ENCODE measurements at regions not wholly inside any gene's neighbourhood (a gene's known extent, or its start where the extent isn't known, plus 50 kb on each side); places are given as distances from the start of the nearest gene placed in this dataset.
A peak's percentile ranks its signal among the peaks of the same experiment; 100 is the strongest.
"Not testable (repeated sequence)": the region's sequence is repeated elsewhere in the genome, so short reads cannot be mapped to it uniquely, and the experiment has no call there.

DNA sequence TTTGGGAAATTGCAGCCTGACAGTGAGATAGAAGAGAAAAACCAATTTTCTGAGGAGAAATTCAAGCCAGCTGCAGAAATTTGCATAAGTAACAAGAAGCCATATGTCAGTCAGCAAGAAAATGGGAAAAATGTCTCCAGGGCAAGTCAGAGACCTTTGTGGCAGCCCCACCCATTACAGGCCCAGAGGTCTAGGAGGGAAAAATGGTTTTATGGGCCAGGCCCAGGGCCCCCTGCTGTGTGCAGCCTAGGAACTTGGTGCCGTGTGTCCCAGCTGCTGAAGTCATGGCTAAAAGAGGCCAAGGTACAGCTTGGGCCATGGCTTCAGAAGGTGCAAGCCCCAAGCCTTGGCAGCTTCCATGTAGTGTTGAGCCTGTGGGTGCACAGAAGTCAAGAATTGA lies 296.1 kb downstream of the TTC6 start:
- DNase-seq (ENCODE audit: low spot score): not testable (repeated sequence)

DNA sequence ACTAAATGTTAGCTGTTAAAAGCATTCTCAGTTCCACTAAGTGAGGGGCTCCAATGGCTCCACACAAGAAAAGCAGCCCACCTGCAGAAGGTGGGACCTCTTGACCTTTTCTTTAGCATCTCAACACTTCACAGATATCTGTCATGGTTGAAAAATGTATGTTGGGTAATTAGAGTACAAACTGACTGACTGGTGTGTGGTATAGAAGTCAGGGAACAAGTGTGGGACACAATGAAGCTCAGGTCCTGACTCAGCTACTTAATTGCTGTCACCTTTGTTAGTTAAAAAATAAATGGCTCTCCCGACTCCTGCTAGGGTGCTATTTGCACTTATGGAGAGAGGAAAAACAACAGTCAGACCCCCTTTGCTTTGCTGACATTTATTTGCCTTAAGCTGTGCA lies 299.0 kb downstream of the TTC6 start:
- no peak for DNase-seq (ENCODE audit: low spot score)

DNA sequence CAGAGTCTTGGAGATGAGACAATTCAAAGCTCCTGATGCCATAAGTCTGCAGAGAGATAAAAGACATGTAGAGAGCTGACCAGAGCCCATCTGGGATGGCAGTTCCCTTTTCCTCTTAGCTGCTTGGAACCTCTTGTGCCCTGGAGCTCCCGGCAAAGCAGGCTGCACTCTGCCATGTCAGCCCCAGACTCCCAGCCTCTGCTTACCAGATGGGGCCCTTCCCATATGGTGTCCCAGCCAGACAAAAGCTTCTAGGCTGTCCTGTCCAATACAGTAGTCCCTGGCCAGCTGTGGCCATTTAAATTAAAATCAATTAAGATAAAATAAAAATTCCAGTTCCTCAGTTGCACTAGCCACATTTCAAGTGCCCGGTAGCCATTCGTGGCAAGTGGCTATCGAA lies 303.9 kb downstream of the TTC6 start:
- DNase-seq (ENCODE audit: low spot score): no peak

DNA sequence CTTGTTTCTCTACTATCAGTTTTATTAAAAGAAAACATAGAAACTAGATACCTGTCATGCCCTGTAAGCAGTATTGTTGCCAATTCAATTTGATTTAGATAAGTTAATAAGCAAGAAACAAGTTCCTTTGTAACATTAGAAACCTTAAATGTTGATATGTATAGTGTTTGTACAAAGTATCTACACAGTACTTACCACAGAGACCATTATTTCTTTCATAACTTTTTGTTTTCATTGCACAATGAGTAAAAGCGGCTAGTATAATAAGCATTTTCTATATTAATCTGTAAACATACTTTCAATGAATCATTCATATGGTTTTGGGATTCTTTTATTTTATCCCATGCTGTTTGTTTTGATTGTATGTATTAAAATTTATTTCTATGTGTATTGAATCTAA lies 305.1 kb downstream of the TTC6 start:
- DNase-seq (ENCODE audit: low spot score): no peak

DNA sequence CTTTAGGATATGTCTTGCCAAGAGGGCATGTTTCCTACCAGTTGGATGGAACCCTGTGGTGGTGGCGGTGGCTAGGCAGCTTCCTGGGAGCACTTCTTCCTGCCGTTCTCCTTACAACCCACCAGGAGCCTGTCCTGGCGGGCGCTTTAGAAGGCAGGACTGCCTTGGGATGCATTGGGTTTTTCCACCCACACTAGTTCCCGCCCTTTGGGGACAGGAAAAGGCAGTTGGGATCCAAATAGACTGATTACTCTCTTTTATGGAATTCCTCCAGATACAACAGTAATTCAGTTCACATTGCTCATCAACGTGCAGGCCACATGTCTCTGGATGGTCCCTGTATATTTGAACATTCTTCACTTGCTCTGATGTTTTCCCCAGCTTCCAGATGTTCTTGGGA lies 305.7 kb upstream of the SSTR1 start:
- DNase-seq (ENCODE audit: low spot score): no peak

DNA sequence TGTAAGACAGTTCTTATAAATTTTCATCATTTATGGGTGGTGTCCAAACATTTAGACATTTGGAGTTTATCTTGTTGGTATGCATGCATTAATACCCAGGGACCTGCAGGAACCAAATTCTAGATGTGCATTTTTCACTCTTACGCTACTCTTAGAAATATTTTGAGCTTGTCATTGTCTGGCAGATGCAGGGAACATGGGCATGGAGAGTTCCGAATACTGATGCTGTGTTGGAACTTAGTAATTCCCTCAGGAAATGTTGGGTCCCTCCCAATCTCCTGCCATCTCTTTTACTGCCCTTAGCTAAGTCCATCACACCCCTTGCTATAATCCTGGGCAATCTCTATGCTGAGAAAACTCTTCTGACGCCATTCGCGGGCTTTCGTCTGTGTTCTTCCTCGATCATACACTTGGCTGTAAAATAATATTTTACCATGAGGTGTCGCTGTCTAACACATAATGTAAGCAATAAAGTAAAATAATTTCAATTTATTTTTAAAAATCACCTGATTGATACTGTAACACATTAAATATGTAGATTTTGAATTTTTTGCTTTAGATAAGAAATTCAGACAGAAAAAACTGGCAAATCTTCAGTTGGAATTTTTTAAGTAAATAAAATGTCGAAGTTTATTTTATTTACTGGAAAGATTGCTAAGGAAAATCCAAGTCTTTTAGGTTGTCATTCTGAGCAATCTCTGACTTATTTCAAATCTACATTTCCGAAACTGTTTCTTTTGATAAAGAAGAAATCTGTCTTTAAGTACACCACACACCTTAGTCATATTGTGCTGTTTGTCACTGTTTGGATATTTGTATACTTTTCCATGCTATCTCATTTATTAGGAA lies 304.1 kb upstream of the SSTR1 start:
- peak; percentile 67 for DNase-seq (ENCODE audit: low spot score)

DNA sequence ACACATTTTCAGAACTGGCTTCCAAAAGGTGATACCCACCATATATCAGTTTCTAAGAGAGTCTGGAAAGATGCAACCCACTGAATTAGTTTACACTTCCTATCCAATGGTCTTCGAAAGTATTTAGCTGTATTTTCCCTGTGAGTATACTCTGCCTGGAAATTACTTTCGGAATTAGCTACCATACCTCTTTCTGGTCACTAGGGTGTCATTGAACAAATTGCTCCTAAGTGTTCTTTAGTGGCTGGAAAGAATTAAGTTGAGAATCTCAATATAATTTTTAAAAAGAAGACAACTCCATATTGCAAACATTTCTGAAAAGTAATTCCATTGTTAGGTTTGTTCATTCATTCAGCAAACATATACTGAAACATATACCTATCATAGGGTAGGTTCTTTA lies 283.1 kb upstream of the SSTR1 start:
- no peak for DNase-seq (ENCODE audit: low spot score)

DNA sequence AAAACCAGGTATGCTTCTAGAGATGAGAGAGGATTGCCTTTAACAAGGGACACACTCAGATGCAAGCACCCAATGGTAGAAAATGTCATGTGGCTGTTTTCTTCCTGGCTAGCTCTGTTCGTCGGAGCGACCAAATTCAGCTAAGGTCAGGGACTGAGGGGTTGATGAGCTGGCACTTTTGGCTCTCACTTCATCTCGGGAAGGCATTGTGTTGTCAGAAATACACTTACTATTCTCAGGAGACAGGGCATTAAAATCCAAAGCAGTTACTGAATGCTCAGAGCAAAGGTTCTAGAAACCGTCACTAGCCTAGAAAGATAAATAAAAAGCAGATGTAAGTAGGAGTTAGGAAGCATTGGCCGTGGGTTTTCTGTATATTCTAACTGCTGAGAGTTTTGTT lies 275.7 kb upstream of the SSTR1 start:
- DNase-seq (ENCODE audit: low spot score): no peak

DNA sequence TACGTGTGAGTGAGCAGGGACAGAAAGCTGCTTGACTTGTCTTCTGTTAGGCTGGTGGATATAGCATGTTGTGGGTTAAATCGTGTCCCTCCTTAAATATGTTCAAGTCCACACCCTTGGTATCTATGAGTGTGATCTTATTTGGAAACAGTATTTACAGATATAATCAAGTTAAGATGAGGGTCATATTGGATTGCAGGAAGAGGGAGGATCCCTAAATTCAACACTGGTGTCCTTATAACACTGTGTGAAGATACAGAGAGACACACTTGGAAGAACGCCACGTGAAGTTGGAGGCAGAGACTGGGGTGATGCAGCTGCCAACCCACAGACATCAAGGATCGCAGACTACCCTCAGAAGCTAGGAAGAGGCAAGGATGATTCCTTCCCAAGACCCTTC lies 275.2 kb upstream of the SSTR1 start:
- no peak for DNase-seq (ENCODE audit: low spot score)

DNA sequence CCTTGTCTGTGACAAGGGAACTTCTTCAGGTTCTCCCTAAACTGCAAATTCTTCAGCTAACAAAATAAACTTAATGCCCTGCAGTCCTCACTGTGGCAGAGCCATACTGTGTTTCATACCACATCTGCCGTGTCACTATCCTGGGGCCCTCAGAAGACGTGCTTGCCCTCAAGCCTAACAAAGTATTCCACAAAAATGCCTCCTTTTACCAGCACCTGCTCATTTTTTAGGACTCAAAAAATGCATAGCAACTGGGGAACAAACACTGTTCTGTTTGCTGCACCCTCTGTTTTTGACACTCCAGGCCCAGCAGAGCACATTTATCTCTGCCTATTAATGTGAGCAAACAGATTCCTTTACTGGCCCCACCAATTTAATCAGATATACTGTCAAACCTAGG lies 270.7 kb upstream of the SSTR1 start:
- peak; percentile 29 for DNase-seq (ENCODE audit: low spot score)

DNA sequence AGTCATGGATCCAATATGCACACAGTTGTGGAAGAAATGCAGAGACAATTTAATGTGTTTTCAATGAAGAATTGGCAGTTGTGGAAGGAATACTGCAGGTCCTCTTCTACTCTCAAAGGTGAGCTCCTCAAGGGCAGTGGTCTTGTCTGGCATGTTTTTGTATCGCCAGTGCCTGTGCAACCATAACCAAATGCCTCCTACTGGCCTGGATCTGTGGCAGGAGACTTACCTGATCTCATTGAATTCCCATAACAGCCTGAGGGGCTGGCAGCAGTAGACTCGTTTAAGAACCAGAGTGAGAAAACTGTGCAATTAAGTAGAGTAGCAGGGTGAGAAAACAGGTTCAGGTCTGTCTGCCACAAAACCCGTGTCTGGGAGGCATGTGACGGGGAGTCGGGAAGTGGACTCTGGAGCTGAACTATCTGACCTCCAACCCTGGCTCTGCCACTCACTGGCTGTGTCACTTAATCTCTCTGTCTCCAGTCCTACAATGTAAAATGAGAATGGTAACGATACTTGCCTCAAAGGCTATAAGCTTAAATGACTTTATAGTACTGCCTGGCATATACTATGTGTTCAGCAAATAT lies 268.2 kb upstream of the SSTR1 start:
- DNase-seq (ENCODE audit: low spot score): no peak

DNA sequence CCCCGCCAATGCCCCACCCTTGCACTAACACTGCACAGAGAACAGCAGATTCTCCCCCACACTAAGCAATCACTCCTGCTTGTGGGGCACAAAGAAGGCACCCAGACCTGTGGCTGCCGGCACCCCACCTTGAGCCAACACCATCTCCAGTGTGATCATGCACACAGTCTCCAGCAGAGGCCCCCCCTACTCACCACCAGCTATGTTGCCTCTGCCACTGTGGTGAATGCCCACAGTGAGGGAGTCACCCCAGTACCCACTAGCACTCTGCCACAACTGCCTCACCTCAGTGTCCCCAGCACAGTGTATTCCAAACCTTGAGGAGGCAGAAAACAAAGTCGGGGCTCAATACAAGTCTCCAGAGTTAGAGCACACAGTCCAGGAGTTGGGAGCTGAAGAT lies 261.7 kb upstream of the SSTR1 start:
- no peak for DNase-seq (ENCODE audit: low spot score)

DNA sequence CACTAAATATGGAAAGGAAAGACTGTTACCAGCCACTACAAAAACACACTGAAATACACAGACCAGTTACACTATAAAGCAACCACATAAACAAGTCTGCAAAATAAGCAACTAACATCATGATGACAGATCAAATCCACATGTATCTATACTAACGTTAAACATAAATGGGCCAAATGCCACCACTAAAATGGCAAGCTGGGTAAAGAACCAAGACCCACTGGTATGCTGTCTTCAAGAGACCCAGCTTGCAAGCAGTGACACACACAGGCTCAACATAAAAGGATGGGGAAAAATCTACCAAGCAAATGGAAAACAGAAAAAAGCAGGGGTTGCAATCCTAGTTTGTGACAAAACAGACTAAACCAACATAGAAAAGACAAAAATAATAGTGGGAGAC lies 260.9 kb upstream of the SSTR1 start:
- no peak for DNase-seq (ENCODE audit: low spot score)

DNA sequence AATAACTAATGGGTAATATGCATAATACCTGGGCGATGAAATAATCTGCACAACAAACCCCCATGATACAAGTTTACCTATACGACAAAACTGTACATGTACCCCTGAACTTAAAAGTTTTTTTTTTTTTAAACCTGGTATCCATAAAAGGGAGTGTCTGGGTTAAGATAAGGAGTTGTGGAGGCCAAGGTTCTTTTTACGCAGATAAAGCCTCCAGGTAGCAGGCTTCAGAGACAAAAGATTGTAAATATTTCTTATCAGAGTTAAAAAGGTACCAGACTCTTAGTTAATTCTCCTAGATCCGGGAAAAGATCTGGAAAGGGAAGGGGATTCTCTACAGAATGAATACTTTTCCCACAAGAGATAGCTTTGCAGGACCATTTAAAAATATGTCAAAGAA lies 259.4 kb upstream of the SSTR1 start:
- no peak for DNase-seq (ENCODE audit: low spot score)

DNA sequence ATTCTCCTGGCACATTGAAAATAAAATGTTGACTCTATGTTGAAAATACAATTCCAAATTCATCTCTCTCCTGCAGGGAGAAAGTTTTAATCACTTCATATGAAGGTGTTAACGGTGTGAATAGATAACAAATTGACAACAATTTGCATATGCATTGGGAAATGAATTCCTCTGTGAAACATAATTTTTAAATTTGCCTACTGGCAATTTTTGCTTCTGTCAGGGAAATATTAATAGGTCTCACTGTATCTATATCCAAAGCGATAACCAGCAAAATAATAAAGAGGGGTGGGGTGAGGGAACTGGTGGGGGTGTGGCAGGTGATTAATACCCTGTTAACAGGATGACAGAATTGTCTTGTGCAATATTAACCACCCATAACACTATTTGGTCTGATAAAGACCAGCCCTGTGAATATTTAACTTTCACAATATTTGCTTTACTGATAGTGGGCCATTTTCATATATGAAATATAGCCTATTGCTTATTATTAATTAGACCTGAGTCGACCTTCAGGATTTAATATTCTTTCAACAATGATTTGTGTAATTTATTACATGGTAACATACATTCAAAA lies 239.0 kb upstream of the SSTR1 start:
- no peak for DNase-seq (ENCODE audit: low spot score)

DNA sequence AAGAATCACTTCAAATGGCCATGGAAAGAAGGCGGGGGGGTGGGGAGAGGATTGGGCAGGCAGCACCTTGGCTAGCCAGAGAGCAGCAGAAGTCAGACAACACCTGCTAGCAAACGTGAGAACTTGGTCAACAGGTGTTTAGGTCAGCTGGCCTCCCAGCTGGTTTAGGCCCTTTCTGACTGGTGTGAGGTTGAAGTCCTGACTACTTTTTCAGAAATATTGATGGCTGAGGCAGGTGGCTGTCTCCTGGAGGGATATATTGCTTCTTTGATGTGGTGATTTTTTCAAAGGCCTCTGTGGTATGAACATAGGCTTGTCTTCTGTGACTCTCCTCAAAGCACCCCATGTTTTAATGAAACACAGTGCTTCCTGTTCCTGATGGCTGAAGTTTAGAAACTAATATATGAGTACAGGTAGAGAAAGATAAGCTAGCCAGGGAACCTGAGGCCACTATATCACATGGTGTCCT lies 238.2 kb upstream of the SSTR1 start:
- no peak for DNase-seq (ENCODE audit: low spot score)

DNA sequence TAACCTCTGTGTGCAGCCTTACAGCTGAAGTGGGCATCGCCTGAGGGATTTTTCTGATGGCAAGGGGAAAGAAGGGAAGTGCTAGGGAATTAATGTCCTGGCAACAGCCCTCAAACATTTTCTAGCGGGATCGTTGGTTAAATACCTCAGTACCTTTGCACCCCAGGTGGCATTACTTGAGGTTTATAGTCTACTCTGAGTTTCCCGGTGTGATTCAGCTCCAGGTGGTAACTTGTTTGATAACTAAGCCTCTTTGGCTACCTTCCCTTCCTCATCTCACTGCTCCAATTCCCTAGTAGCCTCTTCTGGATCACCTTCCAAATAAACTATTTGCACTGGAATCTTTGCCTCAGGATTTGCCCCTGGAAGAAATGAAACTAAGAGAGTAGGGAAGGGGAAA lies 237.0 kb upstream of the SSTR1 start:
- no peak for DNase-seq (ENCODE audit: low spot score)

DNA sequence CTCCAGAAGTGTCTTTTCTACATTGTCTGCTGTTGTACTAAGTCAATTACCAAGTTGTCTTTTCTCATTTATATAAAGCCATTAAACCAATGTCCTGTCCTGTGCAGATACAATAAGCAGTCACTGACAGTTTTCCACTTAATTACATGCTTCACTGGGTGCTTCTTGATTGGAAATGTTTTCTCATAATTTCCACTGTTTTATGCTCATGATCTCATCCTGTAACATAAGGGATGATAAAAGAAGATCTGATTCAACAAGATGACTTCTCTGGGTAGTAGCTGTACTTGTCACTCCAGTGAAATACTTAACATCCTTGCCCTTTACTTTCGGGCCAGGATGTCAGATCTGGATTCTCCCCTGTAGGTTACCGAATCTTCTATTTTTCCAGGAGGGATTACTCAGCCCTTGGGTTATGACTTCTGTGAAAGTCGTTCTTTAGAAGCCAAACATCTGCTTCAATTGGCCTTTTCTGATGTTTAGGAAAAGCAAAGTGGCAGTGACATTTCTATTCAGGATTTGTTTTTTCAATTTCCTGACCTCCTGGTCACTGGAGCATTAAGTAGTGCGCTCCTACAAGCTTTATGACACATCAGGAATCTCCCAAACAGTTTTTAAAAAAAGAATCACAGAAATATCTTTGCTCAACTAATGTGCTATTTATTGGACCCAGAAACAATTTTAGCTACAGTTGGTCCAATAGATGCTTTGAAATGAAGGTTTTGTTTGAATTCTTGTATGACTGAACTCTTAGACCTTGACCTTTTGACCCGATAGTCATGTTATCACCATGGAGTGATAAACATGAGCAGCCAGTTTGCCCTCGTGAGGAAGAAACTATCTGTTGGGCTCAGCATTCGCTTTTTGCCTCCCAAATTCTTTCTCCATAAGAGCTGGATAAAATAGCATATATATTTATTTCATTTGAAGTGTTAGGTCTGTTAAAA lies 234.5 kb upstream of the SSTR1 start:
- DNase-seq (ENCODE audit: low spot score): no peak

DNA sequence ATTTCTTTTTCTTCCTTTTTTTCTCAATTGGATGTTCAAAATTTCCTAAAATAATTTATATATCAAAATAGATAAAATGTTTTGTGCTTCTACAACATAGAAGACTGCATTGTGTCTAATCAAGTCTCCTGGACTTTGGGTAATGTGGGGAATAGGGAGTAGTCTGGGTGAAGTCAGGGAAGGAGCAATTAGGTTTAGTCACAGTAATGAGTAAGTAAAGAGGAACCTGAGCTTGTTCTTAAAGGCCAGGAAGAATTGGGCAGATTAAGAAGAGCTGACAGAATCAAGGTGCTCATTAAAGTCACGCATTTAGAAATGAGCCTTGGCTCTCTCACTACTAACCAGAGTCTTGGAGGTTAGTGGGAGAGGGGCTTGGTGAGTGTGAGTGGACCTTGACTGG lies 233.3 kb upstream of the SSTR1 start:
- no peak for DNase-seq (ENCODE audit: low spot score)

DNA sequence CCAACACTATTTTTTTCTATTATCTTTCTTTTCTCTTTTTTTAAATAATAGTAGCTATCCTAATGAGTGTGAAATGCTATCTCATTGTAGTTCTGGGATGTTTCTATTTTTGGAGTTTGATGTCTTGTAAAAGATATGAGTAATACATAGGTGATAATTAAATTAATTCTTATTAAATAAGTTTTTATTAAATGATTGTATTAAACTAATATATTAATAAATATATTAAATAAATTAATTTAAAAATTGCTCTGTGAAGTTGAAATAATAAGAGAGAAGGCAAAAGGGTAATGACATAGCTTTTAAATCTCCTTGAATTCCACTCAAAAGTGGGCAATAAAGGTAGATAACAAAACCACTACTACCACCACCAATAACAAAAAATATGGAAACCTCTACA lies 230.2 kb upstream of the SSTR1 start:
- no peak for DNase-seq (ENCODE audit: low spot score)

DNA sequence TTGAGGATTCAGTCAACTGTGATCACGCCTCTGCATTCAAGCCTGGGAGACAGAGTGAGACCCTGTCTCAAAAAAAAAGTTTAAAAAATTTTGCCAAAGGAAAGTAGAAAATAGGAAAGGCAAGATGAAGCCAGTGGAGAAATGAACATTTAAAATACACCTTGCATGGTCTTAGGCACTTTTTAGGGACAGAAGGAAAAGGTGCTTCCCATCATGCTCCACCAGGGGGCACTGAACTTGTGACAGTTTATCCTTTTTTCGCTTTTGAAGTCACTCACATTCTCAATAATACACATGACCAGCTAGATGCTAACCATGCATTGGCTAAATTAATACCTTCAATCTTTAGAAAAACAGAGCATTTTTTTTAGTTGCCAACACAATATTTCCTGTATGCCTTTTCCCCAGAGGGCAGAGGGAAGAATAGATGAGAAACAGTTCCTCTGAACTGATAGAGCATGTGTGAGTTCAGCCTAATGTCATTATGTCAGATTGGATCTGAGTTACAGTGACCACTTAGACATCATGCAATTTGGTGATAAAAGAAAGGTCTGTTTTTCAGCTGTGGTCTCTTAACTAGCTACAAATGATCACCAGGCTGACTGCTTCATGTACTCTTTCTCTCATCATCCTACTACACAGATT lies 221.8 kb upstream of the SSTR1 start:
- DNase-seq (ENCODE audit: low spot score): peak; percentile 39

Measured in umbilical cord (tissue), 1 donor.